Ishikawa (cell line): ENCODE measurements at regions not wholly inside any gene's neighbourhood (a gene's known extent, or its start where the extent isn't known, plus 50 kb on each side); places are given as distances from the start of the nearest gene placed in this dataset.

Source experiments
- CEBPB ChIP-seq: IDR thresholded peaks from 2 replicates; pipeline ENCODE4 v1.6.1; 2012
- CREB1 ChIP-seq: IDR thresholded peaks from 2 replicates; pipeline ENCODE4 v1.6.1; 2012; ENCODE audit warnings: low read depth
- EGR1 ChIP-seq: IDR thresholded peaks from 2 replicates; pipeline ENCODE4 v1.6.1; 2012
- EP300 ChIP-seq: IDR thresholded peaks from 2 replicates; pipeline ENCODE4 v1.6.1; 2012; ENCODE audit warnings: borderline replicate concordance
- FOXM1 ChIP-seq: IDR thresholded peaks from 2 replicates; pipeline ENCODE4 v1.6.1; 2012; ENCODE audit warnings: low read depth, borderline replicate concordance
- NFIC ChIP-seq: IDR thresholded peaks from 2 replicates; pipeline ENCODE4 v1.6.1; 2012
- RAD21 ChIP-seq: IDR thresholded peaks from 2 replicates; pipeline ENCODE4 v1.6.1; 2012; ENCODE audit warnings: low read depth
- TAF1 ChIP-seq: IDR thresholded peaks from 2 replicates; pipeline ENCODE4 v1.6.1; 2012; ENCODE audit warnings: low read depth, mild to moderate bottlenecking
- TCF12 ChIP-seq: IDR thresholded peaks from 2 replicates; pipeline ENCODE4 v1.6.1; 2012; ENCODE audit warnings: low read depth
- TEAD4 ChIP-seq: IDR thresholded peaks from 2 replicates; pipeline ENCODE4 v1.6.1; 2012
- YY1 ChIP-seq: IDR thresholded peaks from 2 replicates; pipeline ENCODE4 v1.6.1; 2012; ENCODE audit warnings: low read depth
- ZBTB7A ChIP-seq: IDR thresholded peaks from 2 replicates; pipeline ENCODE4 v1.6.1; 2012; ENCODE audit warnings: low read depth
- TF ChIP-seq, protein P1 (sequence below): IDR thresholded peaks from 2 replicates; pipeline ENCODE4 v1.6.1; 2012; ENCODE audit warnings: low read depth, mild to moderate bottlenecking
- TF ChIP-seq, protein P2 (sequence below): IDR thresholded peaks from 2 replicates; pipeline ENCODE4 v1.6.1; 2012
- TF ChIP-seq, protein P3 (sequence below): IDR thresholded peaks from 2 replicates; pipeline ENCODE4 v1.6.1; 2012

DNA sequence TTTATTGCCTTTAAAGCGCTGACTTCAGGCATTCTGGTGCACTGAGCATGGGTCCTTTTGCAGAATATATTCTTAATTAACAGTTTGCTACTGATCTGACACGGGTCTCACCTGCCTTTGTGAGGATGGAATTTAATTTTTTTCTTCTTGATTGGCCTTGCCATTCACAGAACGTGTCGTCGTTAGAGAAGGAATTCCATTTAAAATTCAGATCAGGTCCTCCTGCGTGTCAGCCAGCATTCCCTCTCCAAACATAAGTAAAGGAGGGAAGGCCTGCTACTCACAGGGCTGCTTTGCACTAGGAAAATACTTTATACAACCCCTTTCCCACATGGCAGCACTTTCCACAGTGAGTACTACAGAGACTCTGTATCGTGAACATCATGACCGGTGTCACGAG, 492.7 kb downstream of the NTRK3 start:
- TF ChIP-seq TAF1 (no peak), TEAD4 (no peak), ZBTB7A (no peak), YY1 (no peak), FOXM1 (no peak), CEBPB (no peak), EGR1 (no peak), NFIC (no peak), CREB1 (no peak), EP300 (no peak), TCF12 (no peak)
- TF ChIP-seq, protein P1, sequence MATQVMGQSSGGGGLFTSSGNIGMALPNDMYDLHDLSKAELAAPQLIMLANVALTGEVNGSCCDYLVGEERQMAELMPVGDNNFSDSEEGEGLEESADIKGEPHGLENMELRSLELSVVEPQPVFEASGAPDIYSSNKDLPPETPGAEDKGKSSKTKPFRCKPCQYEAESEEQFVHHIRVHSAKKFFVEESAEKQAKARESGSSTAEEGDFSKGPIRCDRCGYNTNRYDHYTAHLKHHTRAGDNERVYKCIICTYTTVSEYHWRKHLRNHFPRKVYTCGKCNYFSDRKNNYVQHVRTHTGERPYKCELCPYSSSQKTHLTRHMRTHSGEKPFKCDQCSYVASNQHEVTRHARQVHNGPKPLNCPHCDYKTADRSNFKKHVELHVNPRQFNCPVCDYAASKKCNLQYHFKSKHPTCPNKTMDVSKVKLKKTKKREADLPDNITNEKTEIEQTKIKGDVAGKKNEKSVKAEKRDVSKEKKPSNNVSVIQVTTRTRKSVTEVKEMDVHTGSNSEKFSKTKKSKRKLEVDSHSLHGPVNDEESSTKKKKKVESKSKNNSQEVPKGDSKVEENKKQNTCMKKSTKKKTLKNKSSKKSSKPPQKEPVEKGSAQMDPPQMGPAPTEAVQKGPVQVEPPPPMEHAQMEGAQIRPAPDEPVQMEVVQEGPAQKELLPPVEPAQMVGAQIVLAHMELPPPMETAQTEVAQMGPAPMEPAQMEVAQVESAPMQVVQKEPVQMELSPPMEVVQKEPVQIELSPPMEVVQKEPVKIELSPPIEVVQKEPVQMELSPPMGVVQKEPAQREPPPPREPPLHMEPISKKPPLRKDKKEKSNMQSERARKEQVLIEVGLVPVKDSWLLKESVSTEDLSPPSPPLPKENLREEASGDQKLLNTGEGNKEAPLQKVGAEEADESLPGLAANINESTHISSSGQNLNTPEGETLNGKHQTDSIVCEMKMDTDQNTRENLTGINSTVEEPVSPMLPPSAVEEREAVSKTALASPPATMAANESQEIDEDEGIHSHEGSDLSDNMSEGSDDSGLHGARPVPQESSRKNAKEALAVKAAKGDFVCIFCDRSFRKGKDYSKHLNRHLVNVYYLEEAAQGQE = no peak
- TF ChIP-seq, protein P2, sequence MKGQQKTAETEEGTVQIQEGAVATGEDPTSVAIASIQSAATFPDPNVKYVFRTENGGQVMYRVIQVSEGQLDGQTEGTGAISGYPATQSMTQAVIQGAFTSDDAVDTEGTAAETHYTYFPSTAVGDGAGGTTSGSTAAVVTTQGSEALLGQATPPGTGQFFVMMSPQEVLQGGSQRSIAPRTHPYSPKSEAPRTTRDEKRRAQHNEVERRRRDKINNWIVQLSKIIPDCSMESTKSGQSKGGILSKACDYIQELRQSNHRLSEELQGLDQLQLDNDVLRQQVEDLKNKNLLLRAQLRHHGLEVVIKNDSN = no peak

DNA sequence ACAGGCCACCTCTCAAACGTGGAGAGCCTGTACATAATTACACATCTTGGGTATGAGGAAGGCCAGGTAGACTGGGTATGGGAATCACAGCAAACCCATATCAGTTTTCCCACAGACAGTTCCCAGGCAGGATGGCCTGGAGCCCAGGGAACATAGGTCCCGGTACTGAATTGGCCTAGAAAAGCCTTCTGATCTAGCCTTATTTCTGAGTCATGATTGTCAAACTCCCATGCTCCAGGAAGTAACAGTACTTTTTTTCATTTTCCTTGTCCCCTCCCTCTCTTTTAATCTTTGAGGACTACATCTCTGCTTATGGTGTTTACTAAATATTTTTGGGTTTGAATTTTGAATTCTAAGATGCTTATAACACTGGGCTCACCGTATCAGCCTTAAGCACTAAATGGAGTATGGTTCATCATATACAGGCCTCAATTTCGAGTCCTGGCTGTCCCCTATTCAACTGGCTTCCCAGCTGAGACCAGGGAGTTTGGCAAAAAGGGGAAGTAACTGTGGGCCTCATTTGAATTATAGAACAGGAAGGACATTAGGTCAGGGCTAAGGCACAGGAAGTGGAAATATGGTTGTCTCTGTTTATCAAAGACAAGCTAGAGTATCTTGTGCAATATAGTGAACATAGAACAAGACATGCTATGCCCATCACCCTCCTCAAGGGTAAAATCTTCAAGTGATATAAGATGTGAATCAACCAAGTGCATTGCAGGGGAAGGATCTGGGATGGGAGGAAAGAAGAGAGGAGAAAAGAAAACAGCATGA, 494.6 kb downstream of the NTRK3 start:
- TF ChIP-seq ZBTB7A (no peak), FOXM1 (no peak), CEBPB (no peak), YY1 (no peak), EGR1 (no peak), TEAD4 (no peak), NFIC (no peak), RAD21 (no peak), EP300 (no peak), TAF1 (no peak), CREB1 (no peak), TCF12 (no peak)
- TF ChIP-seq, protein P1 = no peak
- TF ChIP-seq, protein P3, sequence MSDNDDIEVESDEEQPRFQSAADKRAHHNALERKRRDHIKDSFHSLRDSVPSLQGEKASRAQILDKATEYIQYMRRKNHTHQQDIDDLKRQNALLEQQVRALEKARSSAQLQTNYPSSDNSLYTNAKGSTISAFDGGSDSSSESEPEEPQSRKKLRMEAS = no peak
- TF ChIP-seq, protein P2 = no peak

DNA sequence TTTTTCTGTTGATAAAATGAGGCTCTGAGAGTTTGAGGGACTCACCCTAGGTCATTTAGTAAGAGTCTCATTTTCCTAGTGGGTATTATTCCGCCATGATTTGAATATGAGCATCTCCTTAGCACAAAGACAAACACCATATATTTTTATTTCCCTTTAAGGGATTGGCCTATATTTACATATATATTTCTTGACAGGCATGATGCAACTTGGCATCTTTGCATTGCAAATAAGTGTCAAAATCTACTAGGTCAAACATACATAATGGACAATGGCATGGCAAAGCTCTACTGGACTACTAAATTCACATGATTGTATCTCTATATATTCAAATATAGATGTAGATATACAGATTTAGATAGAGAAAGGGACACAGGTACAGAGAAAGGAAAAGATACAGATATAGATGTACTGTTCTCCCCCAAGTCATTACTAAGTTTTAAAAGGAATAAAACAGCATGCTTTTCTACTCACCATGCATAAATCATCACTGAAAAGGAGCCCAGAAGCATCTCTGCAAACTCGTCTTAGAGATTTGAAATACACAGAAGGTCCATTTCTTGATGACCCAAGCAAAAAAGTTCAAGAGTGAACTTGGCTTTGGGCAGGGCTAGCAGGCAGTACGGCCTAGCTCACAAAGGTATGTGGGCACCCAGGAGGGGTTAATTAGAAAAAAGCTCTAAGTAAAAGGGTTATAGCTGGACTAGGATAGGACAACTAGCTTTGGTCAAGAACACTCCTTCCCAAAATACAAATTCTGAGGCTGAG, 495.8 kb downstream of the NTRK3 start:
- TF ChIP-seq, protein P3 = no peak
- TF ChIP-seq EGR1 = no peak
- no peak for TF ChIP-seq CEBPB
- no peak for TF ChIP-seq FOXM1
- TF ChIP-seq TEAD4 = no peak
- no peak for TF ChIP-seq NFIC
- TF ChIP-seq, protein P1 = no peak
- TF ChIP-seq CREB1 = no peak
- TF ChIP-seq, protein P2 = no peak
- no peak for TF ChIP-seq TCF12
- TF ChIP-seq TAF1 = no peak
- no peak for TF ChIP-seq EP300
- TF ChIP-seq YY1 = no peak
- no peak for TF ChIP-seq RAD21
- TF ChIP-seq ZBTB7A = no peak
